ENCODE measurements at regions not wholly inside any gene's neighbourhood (a gene's known extent, or its start where the extent isn't known, plus 50 kb on each side); places are given as distances from the start of the nearest gene placed in this dataset.

DNA sequence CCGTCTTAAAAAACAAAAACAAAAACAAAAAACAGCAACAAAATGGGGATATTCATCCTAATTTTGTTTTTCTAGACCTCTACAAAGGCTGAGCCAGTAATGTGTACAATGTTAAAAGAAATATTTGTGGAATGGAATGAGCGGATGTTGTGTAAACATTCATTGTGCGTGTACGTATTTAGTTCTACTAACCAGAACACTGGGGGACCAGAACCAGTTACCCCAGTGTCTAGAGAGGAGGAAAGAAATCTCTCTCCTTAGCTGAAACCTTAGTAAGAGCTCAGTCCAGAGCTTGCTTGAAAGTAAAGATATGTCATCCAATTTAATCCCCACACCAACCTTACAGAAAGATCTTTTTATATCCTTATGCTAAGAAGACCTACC is 106.7 kb upstream of the CPEB4 start:
- TF ChIP-seq GATA3 (IDR thresholded peaks at IDR 0.05; ENCODE audit: low read depth, low read length): no peak
- TF ChIP-seq GATA2 (IDR thresholded peaks at IDR 0.05; ENCODE audit: low read depth, low read length): no peak
